HG02852 (cell line): ENCODE measurements at regions not wholly inside any gene's neighbourhood (a gene's known extent, or its start where the extent isn't known, plus 50 kb on each side); places are given as distances from the start of the nearest gene placed in this dataset.
A peak's percentile ranks its signal among the peaks of the same experiment; 100 is the strongest.
"Not testable (repeated sequence)": the region's sequence is repeated elsewhere in the genome, so short reads cannot be mapped to it uniquely, and the experiment has no call there.

ENCODE experiments used
- ATAC-seq: cut with Tn5 transposase; IDR thresholded peaks from one replicate; pipeline ENCODE4 v1.9.1; 2021; ENCODE audit warnings: mild to moderate bottlenecking, moderate library complexity; ENCODE audit not compliant: unreplicated experiment

DNA sequence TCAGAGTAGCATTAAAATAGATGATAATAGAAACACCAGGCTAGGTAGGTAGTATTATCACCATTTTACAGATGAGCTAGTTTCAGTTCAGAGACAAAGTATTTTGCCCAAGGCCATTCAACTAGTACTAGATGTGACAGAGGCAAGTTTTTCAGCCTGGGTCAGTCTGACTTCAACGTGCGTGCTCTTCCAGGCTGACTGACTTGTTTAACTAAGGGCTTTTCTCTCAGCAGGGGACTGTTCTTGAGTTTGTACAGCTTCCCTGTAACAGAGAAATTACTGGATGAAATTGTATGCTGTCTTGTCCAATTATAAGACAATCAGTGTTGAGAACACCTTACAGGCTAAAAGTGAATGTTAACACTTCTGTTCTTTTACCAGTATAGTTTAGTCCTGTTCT, 333.5 kb upstream of the MAN1A1 start:
- ATAC-seq: no peak

DNA sequence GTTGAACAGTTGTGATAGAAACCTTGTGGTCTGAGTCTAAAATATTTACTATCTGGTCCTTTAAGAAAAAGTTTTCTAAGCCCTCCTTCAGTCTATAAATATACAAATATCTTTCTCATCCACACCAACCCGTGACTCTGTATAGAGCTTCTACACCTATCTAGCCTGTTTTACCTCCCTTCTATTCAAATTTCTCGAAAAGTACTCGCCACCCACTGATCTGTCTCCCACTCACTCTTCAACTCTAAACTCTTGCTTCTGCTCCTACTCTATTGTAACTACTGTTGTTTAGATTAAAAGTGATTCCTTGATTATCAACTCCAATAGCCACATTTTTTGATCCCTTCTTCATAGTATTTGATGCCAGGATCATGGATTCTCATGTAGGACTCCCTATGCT, 329.4 kb upstream of the MAN1A1 start:
- no peak for ATAC-seq

DNA sequence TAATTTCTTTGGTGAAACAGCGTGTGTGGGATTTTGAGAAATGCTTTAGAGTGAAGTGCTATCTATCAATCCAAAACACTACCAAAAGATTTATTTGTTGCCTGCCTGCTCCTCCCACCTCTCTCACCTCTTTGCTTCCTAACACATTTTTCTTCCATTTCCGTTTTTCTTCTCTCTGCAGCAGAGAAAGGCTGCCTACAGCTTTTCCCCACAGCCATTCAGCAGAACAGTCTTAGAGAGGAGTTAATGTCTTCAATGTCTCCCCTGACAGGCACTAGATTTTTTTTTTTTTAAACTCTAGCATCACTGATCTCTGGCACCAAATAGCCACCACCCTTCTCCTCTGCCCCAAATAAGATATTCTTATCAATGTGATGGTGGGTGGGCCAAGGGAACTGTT, 327.8 kb upstream of the MAN1A1 start:
- ATAC-seq: no peak

DNA sequence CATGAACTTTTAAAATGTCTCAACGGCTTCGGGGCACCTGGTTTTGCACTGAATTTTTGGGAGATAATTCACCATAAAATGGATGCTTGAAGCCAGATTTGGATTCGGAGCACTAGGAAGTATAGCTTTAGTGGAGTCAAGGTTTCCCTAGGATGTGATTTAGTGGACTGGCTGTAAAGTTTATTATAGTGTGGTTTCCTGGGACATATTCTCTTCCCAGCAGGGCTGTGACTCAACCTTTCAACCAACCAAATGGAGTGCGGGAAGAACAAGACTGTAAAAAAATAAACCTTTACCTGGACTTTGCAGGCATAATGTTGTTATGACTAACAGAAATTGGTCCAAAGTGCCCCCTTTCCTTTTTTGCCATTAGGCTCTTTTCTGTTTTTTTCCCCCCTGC, 327.4 kb upstream of the MAN1A1 start:
- ATAC-seq: no peak

DNA sequence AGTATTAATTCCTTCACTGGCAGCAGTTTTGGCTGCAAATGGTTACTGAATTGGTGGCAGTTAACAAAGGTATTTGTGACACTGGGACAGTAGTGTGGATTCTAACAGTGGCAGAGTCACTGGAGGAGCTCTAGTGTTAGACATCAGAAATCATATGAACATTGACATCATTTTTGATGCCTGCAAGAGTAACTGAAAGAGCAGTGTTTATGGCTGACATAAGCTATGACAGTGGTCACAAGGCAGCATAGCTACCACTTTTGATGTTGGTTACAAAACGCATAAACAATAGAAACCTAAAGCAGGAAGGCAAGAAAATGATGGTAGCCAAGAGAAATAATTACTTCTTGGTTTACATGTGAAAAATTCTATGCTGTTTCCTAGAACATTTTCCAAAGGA, 326.7 kb upstream of the MAN1A1 start:
- no peak for ATAC-seq

DNA sequence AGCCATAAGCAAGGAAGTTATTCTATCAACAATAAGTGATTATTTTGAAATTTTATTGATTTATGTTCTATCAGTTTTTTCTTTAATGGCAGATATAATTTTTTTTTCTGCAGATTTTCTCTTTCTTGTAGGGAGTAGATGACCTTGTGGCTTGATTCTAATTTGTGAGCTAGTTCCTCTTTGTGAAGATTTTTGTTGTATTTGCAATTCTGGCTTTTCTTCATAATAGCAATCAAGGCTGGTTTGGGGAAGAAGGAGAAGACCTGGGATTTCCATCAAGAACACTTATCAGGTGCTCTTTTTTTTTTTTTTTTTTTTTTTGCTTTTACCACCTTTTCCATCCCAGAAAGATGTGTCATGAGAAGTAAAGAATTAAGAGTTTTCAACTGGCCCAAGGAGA, 324.2 kb upstream of the MAN1A1 start:
- ATAC-seq: no peak

DNA sequence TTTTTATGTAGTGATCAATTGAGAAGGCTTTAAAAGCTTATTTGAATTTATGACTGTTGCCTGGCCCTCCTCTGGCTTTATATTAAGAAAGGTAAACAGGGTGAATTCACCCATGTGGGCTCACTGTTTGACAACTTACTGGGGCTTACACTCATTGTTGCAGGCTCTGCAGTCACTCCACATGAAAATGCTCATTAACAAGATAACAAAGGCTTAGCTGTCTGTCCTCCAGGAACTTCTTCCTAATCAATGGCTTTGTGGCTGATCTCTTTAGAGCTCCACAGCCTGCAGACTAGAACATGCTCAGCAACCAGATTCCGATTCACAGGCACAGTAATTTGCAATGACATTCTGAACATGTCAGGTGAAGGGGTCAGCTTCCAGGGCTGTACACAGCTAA, 323.2 kb upstream of the MAN1A1 start:
- no peak for ATAC-seq

DNA sequence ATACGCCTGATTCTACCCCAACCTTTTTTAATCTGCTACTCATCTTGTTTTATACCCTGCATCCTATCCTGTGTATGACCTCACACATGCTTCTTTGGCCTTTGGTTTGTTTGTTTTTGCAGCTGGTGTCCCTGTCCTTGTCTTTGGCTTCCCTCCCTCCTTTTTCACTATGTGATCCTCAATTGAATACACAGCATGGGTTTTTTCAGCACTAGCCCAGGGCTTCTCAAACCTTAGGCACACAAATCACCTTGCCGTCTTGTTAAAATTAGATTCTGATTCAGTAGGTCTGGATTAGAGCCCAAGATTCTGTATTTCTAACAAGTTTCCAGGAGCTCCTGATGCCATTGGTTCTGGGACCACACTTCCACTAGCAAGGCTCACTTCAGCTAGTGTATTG, 321.5 kb upstream of the MAN1A1 start:
- no peak for ATAC-seq

DNA sequence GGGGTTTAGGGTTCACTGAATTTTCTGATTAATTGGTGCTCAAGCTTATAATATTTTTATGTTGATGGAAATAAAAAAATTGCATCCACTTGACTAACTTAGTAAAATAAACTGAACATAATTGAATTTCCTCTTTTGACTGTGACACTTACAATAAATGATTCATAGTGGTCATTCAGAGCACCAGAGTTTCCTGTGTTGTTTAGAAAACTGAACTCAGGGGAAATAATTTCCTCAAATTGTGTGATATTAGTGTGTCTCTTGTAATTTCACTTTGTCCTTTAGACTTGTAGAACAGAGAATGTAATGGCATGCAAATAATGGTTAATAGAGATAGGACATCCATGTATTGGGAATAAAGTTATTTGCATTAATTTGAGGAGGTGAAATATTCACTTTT, 319.7 kb upstream of the MAN1A1 start:
- no peak for ATAC-seq

DNA sequence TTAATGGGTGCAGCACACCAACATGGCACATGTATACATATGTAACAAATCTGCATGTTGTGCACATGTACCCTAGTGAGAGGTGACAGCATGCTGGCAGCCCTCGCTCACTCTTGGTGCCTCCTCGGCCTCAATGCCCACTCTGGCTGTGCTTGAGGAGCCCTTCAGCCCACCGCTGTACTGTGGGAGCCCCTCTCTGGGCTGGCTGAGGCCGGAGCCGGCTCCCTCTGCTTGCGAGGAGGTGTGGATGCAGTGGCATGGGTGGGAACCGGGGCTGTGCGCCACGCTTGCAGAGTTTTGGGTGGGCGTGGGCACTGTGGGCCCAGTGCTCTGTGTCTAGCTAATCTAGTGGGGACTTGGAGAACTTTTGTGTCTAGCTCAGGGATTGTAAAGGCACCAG, 315.9 kb upstream of the MAN1A1 start:
- ATAC-seq: not testable (repeated sequence)

DNA sequence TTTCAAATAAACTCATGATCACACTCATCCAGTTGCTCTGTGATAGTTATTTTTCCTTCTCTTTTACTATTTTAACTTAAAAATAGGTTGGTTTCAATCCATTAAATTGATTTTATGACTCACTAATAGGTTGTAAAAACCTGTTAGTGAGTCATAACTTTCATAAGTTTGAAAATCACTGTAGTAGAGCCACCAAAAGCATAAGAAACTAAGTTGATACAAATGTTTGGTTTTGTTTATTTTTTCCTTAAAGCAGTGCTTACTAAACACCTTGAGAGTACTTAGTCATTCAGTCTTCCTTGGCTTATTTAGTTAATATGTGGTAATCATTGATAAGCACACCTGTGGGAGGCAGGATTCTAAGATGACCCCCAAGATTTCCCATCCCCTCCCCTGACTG, 312.1 kb upstream of the MAN1A1 start:
- ATAC-seq: no peak

DNA sequence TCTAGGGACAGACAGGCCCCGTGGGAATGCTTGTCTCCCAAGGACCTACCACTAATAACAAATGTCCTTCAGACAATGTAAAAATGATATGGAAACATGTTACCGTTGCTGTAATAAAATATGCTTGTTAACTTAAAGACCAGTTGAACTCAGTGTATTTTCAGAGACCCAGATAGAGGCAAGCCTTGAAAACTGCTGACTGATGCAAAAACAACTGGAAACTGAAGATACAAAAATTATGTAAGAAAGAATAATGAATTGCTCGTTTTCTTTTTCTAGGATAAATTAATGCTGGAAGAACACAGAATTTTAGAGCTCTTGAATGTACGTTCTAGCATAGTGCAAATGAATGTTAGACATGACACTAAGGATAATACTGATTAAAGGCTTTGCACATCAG, 311.5 kb upstream of the MAN1A1 start:
- no peak for ATAC-seq

DNA sequence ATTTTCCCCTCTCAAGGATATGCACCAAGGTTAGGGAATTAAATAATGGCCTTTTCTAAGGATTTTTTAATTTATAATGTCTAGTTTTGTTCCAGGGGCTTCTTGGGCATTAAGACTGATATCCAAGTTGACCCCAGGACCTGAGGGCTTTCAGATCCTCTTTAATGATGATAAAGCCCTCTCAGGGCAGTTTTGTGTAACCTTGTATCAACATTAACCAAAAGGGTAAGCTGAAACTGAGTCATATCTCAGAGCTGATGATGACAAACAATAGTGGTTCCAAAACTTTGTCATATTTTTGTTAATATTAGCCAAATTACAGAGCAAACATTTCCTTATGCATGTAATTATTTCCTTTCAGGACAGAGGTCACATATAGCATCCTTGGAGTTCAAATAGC, 309.4 kb upstream of the MAN1A1 start:
- ATAC-seq: no peak

DNA sequence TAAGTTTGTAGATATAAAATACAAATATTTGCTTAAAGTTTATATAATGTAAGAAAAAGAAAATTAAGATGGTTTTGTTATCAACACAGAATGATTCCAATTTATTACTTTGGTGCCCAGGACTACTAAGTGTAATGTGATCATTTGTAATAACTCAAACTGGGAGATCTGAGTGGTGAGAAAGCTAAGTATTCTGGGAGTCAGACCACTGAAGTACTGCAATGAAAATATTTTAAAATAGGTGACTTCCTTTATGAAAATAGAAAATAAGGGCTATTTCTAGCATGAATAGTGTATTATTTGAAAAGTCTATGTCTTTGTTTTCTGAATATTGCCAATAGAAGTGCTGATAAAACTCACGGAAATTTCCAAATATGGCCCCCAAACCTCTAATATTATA, 305.6 kb upstream of the MAN1A1 start:
- no peak for ATAC-seq

DNA sequence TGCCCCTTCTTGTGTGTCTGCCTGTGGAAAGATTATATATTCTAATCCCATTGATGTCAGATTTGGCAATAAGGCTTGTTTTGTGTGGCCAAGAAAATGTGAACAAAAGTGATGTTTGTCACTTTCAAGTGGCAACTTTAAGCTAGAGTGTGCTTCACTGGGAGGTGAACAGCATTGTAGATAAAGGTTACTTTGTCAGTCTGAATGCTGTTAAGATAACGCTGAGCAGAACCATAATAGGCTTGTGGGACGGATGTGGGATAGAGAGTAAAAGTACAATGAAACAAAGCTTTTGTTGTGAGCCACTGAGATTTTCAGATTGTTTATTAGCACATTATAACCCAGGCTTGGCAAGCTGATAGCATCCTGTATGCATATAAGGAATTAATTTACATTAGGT, 303.8 kb upstream of the MAN1A1 start:
- ATAC-seq: no peak

DNA sequence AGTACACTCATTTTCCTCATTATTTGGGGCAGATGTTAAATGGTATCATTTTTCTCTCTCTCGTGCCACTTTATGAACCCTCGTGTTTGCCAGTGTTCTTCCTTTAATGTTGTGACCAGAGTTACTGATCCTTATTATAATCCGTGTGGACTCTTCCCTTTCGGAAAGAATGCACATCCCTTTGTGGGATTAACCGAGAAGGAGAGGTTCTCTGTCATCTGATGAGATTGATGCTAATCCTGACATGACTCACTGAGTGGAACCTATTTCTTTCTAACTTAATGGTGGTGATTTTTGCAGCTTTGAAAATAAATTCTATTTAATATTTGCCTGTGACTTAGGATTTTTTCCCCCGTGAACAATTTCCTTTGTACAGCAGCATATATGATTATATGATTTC, 300.0 kb upstream of the MAN1A1 start:
- no peak for ATAC-seq

DNA sequence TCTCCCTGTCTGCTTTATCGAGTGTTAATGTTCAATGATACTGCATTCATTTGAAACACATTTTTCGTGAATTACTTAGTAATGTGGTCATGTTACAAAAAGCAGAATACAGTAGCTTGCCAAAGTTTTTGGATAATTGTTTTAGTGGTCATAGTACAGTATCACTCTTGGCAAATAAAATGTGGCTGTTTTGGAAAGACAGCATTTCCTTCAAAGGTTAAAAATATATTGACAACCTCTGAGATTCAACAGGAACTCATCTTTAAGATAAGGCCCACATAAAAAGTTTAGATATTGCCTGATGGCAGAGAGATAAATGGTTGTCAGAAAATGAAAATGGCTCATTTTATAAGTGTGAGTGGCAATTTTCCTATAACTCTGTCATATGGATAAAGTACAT, 297.7 kb upstream of the MAN1A1 start:
- no peak for ATAC-seq

DNA sequence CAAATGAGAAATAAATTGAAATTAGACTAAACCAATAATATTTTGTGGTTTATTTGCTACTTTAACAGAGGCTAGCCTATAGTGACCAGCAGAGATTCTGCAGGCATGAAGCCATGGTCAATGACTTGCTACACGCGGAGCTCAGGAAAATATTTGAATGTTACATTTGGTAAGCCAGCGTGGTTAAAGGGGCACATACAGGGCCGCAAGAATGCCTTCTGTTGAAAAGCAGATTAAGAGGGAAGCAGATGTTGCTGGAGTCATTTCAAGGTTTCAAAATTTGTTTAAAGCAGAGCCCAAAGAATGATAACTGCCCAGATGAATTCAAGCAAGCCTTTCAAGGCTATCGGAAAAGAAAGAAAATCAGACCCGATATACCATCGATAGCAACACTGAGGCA, 294.3 kb upstream of the MAN1A1 start:
- ATAC-seq: no peak

DNA sequence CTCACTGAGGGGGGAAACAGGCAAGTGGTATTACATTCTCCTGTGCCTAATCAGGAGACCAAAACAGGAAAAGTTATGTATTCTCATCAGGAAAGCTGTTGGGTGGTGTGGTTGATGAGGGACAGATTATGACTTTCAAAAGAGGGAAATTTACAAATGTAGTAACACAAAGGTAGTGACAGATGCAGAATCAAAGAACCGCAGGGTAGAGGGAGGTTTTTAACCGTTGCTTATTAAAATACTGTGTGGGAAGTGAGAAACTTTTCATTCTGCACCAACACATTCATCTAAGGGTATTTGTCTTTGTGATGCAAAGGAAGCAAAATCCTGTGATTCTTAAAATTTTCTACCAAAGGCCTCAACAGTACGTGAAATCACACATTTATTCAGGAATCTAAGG, 288.2 kb upstream of the MAN1A1 start:
- ATAC-seq: peak; percentile 75

DNA sequence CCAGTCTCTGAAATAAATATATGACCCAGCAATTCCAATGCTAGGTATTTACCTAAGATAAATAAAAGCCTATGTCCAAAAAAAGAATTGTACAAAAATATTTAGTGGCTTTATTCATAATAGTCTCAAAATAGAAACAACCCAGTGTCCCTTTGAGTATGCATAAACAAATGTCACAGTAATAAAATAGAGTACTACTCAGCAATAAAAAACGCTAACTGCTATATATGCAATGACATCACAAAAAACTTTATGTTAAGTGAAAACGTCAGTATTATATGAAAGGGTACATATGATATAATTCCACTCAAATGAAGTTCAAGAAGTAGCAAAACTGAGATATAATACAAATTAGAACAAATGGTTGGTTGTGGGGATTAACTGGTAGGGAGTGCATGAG, 286.5 kb upstream of the MAN1A1 start:
- no peak for ATAC-seq

DNA sequence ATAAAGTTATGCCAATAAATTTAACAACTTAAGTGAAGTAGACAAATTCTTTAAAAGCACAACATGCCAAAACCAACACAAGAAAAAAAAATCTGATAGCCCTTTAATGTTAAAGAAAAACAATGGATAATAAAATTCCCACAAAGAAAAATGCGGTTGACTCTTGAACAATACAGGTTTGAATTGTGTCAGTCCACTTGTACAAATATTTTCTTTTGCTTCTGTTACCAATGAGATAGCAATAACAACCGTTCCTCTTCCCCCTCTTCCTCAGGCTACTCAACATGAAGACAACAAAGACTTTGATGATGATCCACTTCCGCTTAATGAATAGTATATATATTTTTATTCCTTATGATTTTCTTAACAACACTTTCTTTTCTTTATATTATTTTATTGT, 283.9 kb upstream of the MAN1A1 start:
- ATAC-seq: no peak

DNA sequence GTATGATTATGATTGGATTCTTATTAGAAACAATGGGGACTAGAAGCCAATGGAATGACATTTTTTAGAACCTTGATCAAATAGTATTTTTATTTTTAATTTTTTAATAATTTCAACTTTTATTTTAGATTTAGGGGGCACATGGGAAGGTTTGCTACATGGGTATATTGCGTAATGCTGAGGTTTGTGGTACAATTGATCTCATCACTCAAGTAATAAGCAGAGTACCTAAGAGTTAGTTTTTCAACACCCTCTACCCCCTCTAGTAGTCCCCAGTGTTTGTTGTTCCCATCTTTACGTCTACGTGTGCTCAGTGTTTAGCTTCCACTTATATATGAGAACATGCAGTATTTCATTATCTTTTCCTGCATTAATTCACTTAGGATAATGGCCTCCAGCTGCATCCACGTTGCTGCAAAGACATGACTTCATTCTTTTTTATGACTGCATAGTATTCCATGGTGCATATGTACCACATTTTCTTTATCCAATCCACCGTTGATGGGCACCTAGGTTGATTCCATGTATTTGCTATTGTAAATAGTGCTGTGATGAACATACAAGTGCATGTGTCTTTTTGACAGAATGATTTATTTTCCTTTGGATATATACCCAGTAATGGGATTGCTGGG, 281.1 kb upstream of the MAN1A1 start:
- ATAC-seq: no peak

DNA sequence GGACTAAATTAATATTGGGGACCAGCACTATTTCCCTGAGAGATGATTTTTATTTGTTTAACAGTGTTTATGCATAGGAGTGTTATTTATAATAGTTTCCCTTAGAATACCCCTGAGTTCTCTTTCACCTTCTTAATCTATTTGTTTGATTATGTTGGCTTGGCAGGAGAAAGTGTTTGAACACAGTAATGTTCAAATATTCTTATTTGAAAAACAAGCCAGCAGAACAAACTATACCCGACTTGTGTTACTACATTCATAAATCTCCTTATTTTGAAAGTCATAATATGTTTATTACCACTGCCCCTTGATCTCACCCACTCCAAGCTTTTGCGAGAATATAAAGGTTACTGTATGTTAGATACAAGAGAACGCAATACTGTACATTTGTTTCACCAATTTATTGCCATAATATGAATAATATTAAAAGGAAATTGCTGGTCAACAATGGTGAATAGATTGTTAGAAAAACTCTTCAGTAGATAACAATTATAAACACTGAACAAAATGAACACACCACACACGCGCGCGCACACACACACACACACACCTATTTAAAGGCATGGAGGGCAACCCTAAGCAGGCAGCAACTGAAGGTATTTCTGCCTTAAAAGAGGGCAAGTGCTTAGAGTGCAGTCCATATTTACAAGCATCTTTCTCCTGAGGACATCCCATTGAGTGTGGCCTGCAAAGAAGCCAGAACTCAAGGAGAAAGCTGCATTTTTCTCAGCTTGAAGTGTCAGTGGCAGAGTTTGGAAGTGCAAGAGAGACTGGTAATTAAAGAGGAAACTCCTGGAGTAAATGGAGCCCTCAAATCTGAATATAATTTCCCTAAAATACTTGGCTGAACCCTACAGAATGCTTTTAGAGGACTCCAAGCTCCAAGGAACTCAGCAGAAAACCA, 279.4 kb upstream of the MAN1A1 start:
- no peak for ATAC-seq
